GM23338 (cell line): ENCODE measurements at regions not wholly inside any gene's neighbourhood (a gene's known extent, or its start where the extent isn't known, plus 50 kb on each side); places are given as distances from the start of the nearest gene placed in this dataset.

Experiments used
- ATAC-seq: fragments of 200-7000 bp; cut with Tn5 transposase; 3 replicates; pipeline ENCODE4 v1.9.1; 2020
- DNase-seq: peaks from one replicate; pipeline ENCODE4 v3.0.0-alpha.2; 2015; ENCODE audit warnings: low spot score
- H2AFZ ChIP-seq: fragments of 200-600 bp; sonication (generic); 2 replicates; pipeline ENCODE4 v1.8.0; 2016; ENCODE audit warnings: antibody characterized with exemption, mild to moderate bottlenecking, moderate library complexity
- H3F3A ChIP-seq: fragments of 200-600 bp; sonication (generic); replicated peaks from 2 replicates; pipeline ENCODE4 v1.8.0; 2017; ENCODE audit warnings: antibody characterized with exemption, mixed run types, low read depth
- H3K27ac ChIP-seq: fragments of 200-600 bp; sonication (generic); 2 replicates; pipeline ENCODE4 v1.6.1; 2016; ENCODE audit warnings: low read depth
- H3K27me3 ChIP-seq: fragments of 200-600 bp; sonication (generic); 2 replicates; pipeline ENCODE4 v1.8.0; 2016; ENCODE audit warnings: mild to moderate bottlenecking, mixed run types, moderate library complexity; ENCODE audit not compliant: insufficient read depth
- H3K36me3 ChIP-seq: fragments of 200-600 bp; sonication (generic); 2 replicates; pipeline ENCODE4 v1.8.0; 2016; ENCODE audit warnings: mild to moderate bottlenecking; ENCODE audit not compliant: insufficient read depth
- H3K4me1 ChIP-seq: fragments of 200-600 bp; sonication (generic); 2 replicates; pipeline ENCODE4 v1.8.0; 2016; ENCODE audit warnings: mild to moderate bottlenecking, moderate library complexity; ENCODE audit not compliant: insufficient read depth
- H3K4me2 ChIP-seq: fragments of 200-600 bp; sonication (generic); 2 replicates; pipeline ENCODE4 v1.7.1; 2017; ENCODE audit warnings: mixed run types
- H3K4me3 ChIP-seq: fragments of 200-600 bp; sonication (generic); 2 replicates; pipeline ENCODE4 v1.6.1; 2016; ENCODE audit warnings: mixed run types
- H3K79me2 ChIP-seq: fragments of 200-600 bp; sonication (generic); replicated peaks from 2 replicates; pipeline ENCODE4 v1.8.0; 2017; ENCODE audit warnings: mild to moderate bottlenecking; ENCODE audit not compliant: insufficient read depth
- H3K9me2 ChIP-seq: fragments of 200-600 bp; sonication (generic); 2 replicates; pipeline ENCODE4 v1.8.0; 2017; ENCODE audit not compliant: insufficient read depth
- H4K20me1 ChIP-seq: fragments of 200-600 bp; sonication (generic); replicated peaks from 2 replicates; pipeline ENCODE4 v1.8.0; 2017; ENCODE audit warnings: mild to moderate bottlenecking; ENCODE audit not compliant: insufficient read depth
- H3K27ac Mint-ChIP-seq: 2 replicates; pipeline ENCODE4 v1.8.0; 2020; ENCODE audit warnings: inconsistent platforms, mild to moderate bottlenecking, moderate library complexity, mixed read lengths
- H3K27me3 Mint-ChIP-seq: 3 replicates; pipeline ENCODE4 v1.8.0; 2022; ENCODE audit warnings: low read depth, mild to moderate bottlenecking, moderate library complexity, mixed read lengths, inconsistent platforms; ENCODE audit not compliant: insufficient read depth, poor library complexity
- H3K36me3 Mint-ChIP-seq: 3 replicates; pipeline ENCODE4 v1.8.0; 2021; ENCODE audit warnings: low read depth, mild to moderate bottlenecking, inconsistent platforms, moderate library complexity, mixed read lengths
- H3K4me1 Mint-ChIP-seq: 3 replicates; pipeline ENCODE4 v1.8.0; 2020; ENCODE audit warnings: mild to moderate bottlenecking, inconsistent platforms, mixed read lengths
- H3K4me3 Mint-ChIP-seq: 3 replicates; pipeline ENCODE4 v1.8.0; 2021; ENCODE audit warnings: moderate library complexity, mild to moderate bottlenecking, inconsistent platforms, mixed read lengths
- H3K9me3 Mint-ChIP-seq: 3 replicates; pipeline ENCODE4 v1.8.0; 2020; ENCODE audit warnings: moderate library complexity, mild to moderate bottlenecking, inconsistent platforms, mixed read lengths
- CREB1 ChIP-seq: fragments of 250-450 bp; sonication (Bioruptor Pico); IDR thresholded peaks from 2 replicates; pipeline ENCODE4 v1.5.0; 2020; ENCODE audit warnings: low read depth, mild to moderate bottlenecking, moderate library complexity
- CTCF ChIP-seq, 2 experiments: fragments of 200-600 bp in 1 of 2; sonication (generic) in 1 of 2; conservative IDR thresholded peaks; 2 replicates each; pipeline versions ENCODE4 v1.5.1 to v1.6.1; 2016 to 2017; ENCODE audit warnings: antibody characterized with exemption in 2 of 2, low read depth in 2 of 2, mild to moderate bottlenecking in 2 of 2, moderate library complexity in 1 of 2
- EZH2phosphoT487 ChIP-seq: fragments of 200-600 bp; sonication (generic); IDR thresholded peaks from one replicate; pipeline ENCODE4 v1.8.1; 2018; ENCODE audit warnings: antibody characterized with exemption; ENCODE audit not compliant: unreplicated experiment
- JUNB ChIP-seq: IDR thresholded peaks from one replicate; pipeline ENCODE4 v1.6.1; 2016; ENCODE audit warnings: antibody characterized with exemption; ENCODE audit not compliant: unreplicated experiment
- NANOG ChIP-seq: IDR thresholded peaks from 2 replicates; pipeline ENCODE4 v1.6.1; 2016; ENCODE audit warnings: antibody characterized with exemption, borderline replicate concordance
- POLR2AphosphoS5 ChIP-seq: IDR thresholded peaks from 2 replicates; pipeline ENCODE4 v1.6.1; 2016; ENCODE audit warnings: antibody characterized with exemption, low read depth
- REST ChIP-seq: IDR thresholded peaks from one replicate; pipeline ENCODE4 v1.6.1; 2018; ENCODE audit warnings: antibody characterized with exemption; ENCODE audit not compliant: unreplicated experiment
- STAT1 ChIP-seq: IDR thresholded peaks from one replicate; pipeline ENCODE4 v1.6.1; 2016; ENCODE audit warnings: antibody characterized with exemption; ENCODE audit not compliant: unreplicated experiment
- ZNF114 ChIP-seq: fragments of 250-450 bp; sonication (Bioruptor Pico); IDR thresholded peaks from 2 replicates; pipeline ENCODE4 v1.5.0; 2020; ENCODE audit warnings: mild to moderate bottlenecking, moderate library complexity
- ZNF331 ChIP-seq: fragments of 250-450 bp; sonication (Bioruptor Pico); IDR thresholded peaks from 2 replicates; pipeline ENCODE4 v1.5.0; 2020; ENCODE audit warnings: low read depth, mild to moderate bottlenecking, moderate library complexity

- TF ChIP-seq REST (no peak), EZH2phosphoT487 (no peak), CREB1 (CRISPR knock-in tag) (no peak), JUNB (no peak), NANOG (no peak), ZNF331 (CRISPR knock-in tag) (no peak), CTCF (conservative IDR thresholded peaks at IDR 0.05; ENCODE audit: low read depth in 2 of 2) (no peak), STAT1 (no peak)
These were observed 104.5 kb downstream of the TTC32 start (continued) for GRCh38 chr2:19797243-19797810.

GRCh38 chr2:19796035-19796695 lies 105.6 kb downstream of the TTC32 start:
- Histone ChIP-seq H2AFZ (peak overlapping the region; percentile 52), H3K4me1 (no peaks in the 10 kb centered on the region), H3K27ac (no peak overlapping the region), H3K4me2 (no peak overlapping the region), H3K27me3 (no peaks in the 10 kb centered on the region), H3K36me3 (no peaks in the 10 kb centered on the region), H4K20me1 (no peaks in the 10 kb centered on the region), H3K79me2 (no peaks in the 10 kb centered on the region), H3F3A (no peaks in the 10 kb centered on the region), H3K9me2 (no peaks in the 10 kb centered on the region), H3K4me3 (no peak overlapping the region)
- no peak overlapping the region for H3K4me3 Mint-ChIP-seq
- H3K27me3 Mint-ChIP-seq: peaks cover 2% of the 10 kb centered on the region
- TF ChIP-seq CTCF (conservative IDR thresholded peaks at IDR 0.05; ENCODE audit: low read depth in 2 of 2) (no peak), REST (no peak), NANOG (no peak), JUNB (no peak), POLR2AphosphoS5 (no peak), ZNF114 (CRISPR knock-in tag) (no peak)
- H3K4me1 Mint-ChIP-seq: 0 out of 3 replicates have a peak, but pooled peaks cover 2% of the 10 kb centered on the region
- H3K36me3 Mint-ChIP-seq: no peaks in the 10 kb centered on the region
- H3K27ac Mint-ChIP-seq: no peak overlapping the region
- ATAC-seq (no peak), DNase-seq (no peak)
- no peaks in the 10 kb centered on the region for H3K9me3 Mint-ChIP-seq
